LNCAP (cell line): ENCODE measurements at regions not wholly inside any gene's neighbourhood (a gene's known extent, or its start where the extent isn't known, plus 50 kb on each side); places are given as distances from the start of the nearest gene placed in this dataset.

Experiments
- CTCF ChIP-seq: fragments of 450-650 bp; IDR thresholded peaks from 2 replicates; pipeline ENCODE4 v1.5.1; 2017; ENCODE audit warnings: mild to moderate bottlenecking

DNA sequence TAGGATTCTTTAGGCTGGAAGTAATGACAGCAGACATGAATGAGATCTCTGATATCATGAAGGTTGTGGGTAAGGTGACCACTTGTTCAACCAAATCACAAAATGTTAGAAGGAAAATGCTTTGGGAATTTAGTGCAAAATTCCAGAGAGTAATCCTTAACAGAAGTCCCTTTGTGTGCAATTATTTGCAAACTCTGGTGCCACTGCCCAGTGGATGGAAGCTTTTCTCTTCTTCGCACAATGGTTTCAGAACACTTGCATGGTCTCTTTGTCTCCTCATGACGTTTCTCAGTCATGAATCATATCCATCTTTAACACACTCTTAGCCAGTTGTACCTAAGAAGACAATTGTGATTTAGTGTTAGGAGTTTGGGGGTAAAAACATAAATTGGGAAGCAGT, 570.4 kb upstream of the ANKRD30A start:
- no peak for TF ChIP-seq CTCF

DNA sequence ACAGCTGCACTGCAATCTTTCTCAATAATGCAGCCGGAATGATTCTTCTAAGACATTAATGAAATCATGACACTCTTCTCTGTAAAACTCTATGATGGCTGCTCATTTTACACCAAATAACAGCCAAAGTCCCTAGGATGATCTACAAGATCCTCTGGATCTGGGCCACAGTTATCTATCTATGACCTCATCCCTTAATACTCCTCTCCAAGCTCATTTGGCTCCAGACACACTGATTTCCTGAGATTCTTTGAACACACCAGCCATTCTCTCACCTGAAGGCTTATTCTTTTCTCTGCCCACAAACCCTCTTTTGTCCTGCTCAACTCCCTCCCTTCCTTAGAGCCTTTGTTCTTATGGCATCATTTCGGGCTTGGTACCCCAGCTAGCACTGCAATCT, 577.4 kb upstream of the ANKRD30A start:
- TF ChIP-seq CTCF = no peak

DNA sequence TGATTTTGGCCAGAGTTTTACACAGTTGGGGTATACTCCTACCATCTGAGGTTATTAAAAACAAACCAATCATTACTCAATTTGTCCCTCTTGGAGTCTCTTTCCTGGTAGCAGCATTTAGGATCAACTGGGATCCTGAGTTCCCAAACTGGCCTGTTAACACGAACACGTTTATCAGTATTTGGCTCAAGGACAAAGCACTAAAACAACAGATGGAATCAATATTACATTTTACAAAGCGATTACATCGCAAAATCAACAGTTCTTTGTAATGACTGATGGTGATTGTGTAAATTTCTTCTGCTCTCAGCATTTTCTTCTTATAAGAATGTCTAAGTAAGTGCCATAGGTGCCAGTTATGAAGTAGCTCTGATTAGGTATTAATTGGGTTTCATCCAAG, 582.9 kb upstream of the ANKRD30A start:
- TF ChIP-seq CTCF = no peak

DNA sequence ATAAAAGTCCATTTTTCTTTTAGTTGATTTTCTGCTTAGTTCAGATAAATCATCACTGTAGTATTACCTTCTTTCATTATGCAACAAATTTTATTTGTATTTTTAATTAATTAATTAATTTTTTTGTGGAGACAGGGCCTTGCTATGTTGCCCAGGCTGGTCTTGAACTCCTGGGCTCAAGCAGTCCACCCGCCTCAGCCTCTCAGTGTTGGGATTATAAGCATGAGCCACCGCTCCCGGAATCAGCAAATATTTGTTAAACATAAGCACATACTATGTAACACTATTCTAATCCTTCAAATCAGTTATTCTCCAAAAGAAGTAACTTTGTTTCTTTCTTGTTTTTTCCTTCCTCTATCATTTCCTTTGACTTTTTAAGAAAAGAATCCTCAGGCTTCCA, 584.8 kb upstream of the ANKRD30A start:
- TF ChIP-seq CTCF = no peak

- no peak for TF ChIP-seq CTCF
Measured at GRCh38 chr10:36538953-36539586, 586.3 kb upstream of the ANKRD30A start.

GRCh38 chr10:36534471-36535002, 590.9 kb upstream of the ANKRD30A start:
- TF ChIP-seq CTCF = no peak

- no peak for TF ChIP-seq CTCF
Measured at GRCh38 chr10:36533861-36534260, 591.5 kb upstream of the ANKRD30A start.

DNA sequence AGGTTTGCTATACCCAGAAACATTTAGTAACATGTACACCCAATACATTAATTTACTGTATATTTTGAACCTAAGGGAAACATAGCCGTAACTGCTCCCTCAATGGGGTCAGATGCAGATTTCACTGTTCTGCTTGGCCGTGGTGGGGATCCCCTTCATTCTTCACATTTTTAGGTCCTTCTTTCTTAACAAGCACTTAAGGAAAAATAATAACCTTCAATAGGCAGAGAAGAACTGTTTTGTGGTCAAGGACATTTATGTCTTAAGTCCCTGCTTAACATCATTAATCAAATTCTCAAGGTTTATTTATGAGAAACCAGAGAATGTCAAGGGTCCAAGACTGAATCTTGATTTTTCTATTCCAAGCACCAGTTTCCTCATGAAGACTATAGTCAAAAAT, 592.1 kb upstream of the ANKRD30A start:
- no peak for TF ChIP-seq CTCF
